ENCODE measurements at regions not wholly inside any gene's neighbourhood (a gene's known extent, or its start where the extent isn't known, plus 50 kb on each side); places are given as distances from the start of the nearest gene placed in this dataset.

- H3K9me3 ChIP-seq (ENCODE audit: control insufficient read depth in 4 of 4, insufficient read depth in 3 of 4, low read length in 3 of 4), result no peaks in the 10 kb centered on the region
- no peaks in the 10 kb centered on the region for H3K36me3 ChIP-seq (ENCODE audit: control insufficient read depth in 4 of 4, insufficient read depth in 4 of 4, low read length in 4 of 4)
- no peak overlapping the region for H3K9ac ChIP-seq (ENCODE audit: insufficient read depth in 1 of 2, low read length in 2 of 2)
- no peaks in the 10 kb centered on the region for H3K27me3 ChIP-seq (ENCODE audit: control insufficient read depth in 3 of 3, insufficient read depth in 3 of 3, low read length in 2 of 3)
- WGBS, 2 donors, result 90 to 94% methylated on average over 1 of the region's 1 CpG
- H3K27ac ChIP-seq (ENCODE audit: low read depth in 1 of 2, low read length in 1 of 2), result no peak overlapping the region
- TF ChIP-seq, protein P1, sequence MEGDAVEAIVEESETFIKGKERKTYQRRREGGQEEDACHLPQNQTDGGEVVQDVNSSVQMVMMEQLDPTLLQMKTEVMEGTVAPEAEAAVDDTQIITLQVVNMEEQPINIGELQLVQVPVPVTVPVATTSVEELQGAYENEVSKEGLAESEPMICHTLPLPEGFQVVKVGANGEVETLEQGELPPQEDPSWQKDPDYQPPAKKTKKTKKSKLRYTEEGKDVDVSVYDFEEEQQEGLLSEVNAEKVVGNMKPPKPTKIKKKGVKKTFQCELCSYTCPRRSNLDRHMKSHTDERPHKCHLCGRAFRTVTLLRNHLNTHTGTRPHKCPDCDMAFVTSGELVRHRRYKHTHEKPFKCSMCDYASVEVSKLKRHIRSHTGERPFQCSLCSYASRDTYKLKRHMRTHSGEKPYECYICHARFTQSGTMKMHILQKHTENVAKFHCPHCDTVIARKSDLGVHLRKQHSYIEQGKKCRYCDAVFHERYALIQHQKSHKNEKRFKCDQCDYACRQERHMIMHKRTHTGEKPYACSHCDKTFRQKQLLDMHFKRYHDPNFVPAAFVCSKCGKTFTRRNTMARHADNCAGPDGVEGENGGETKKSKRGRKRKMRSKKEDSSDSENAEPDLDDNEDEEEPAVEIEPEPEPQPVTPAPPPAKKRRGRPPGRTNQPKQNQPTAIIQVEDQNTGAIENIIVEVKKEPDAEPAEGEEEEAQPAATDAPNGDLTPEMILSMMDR (IDR thresholded peaks at IDR 0.05; ENCODE audit: control extremely low read depth, extremely low read depth), result no peak
- no peak for ATAC-seq (ENCODE audit: insufficient read depth, low FRiP score)
- peaks cover 0 to 1% (median 0%) of the 10 kb centered on the region in 5 donors for H3K4me1 ChIP-seq (ENCODE audit: control insufficient read depth in 5 of 5, insufficient read depth in 5 of 5, low read length in 5 of 5)
- no peak overlapping the region for H3K4me3 ChIP-seq
- no peak for DNase-seq
Measured at GRCh38 chr3:106089806-106090205, 221.0 kb upstream of the CBLB start.

- Histone ChIP-seq H3K4me1 (ENCODE audit: control insufficient read depth in 5 of 5, insufficient read depth in 5 of 5, low read length in 5 of 5) (no peaks in the 10 kb centered on the region), H3K27ac (ENCODE audit: low read depth in 1 of 2, low read length in 1 of 2) (no peak overlapping the region), H3K9me3 (ENCODE audit: control insufficient read depth in 4 of 4, insufficient read depth in 3 of 4, low read length in 3 of 4) (no peaks in the 10 kb centered on the region), H3K4me3 (no peak overlapping the region), H3K9ac (ENCODE audit: insufficient read depth in 1 of 2, low read length in 2 of 2) (no peak overlapping the region), H3K36me3 (ENCODE audit: control insufficient read depth in 4 of 4, insufficient read depth in 4 of 4, low read length in 4 of 4) (no peaks in the 10 kb centered on the region), H3K27me3 (ENCODE audit: control insufficient read depth in 3 of 3, insufficient read depth in 3 of 3, low read length in 2 of 3) (no peaks in the 10 kb centered on the region)
- 93 to 96% methylated on average over 2 of the region's 2 CpGs for WGBS, 2 donors
- ATAC-seq (ENCODE audit: insufficient read depth, low FRiP score) (no peak), DNase-seq (no peak)
- TF ChIP-seq, protein P1 (IDR thresholded peaks at IDR 0.05; ENCODE audit: control extremely low read depth, extremely low read depth), result no peak
Measured at GRCh38 chr3:106092792-106093191, 224.0 kb upstream of the CBLB start.

DNA sequence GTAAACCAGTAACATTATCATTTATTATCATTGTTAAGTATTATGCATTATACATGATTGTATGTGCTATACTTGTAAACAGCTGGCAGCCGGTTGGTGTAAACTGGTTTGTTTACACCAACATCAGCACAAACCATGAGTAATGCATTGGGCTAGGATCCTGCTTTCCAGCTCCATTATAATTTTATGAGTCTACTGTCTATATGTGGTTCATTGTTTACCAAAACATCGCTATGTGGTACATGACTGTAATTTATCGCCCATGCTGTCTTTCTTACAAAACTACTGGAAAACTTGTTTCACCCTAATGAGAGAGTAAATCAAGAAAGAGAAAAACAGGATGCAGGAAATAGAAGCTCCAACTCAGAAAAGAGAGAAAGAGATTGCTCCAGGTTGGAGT is 224.8 kb upstream of the CBLB start:
- Histone ChIP-seq H3K27me3 (ENCODE audit: control insufficient read depth in 3 of 3, insufficient read depth in 3 of 3, low read length in 2 of 3) (no peaks in the 10 kb centered on the region), H3K9me3 (ENCODE audit: control insufficient read depth in 4 of 4, insufficient read depth in 3 of 4, low read length in 3 of 4) (no peaks in the 10 kb centered on the region), H3K36me3 (ENCODE audit: control insufficient read depth in 4 of 4, insufficient read depth in 4 of 4, low read length in 4 of 4) (no peaks in the 10 kb centered on the region), H3K9ac (ENCODE audit: insufficient read depth in 1 of 2, low read length in 2 of 2) (no peak overlapping the region), H3K4me3 (no peak overlapping the region), H3K4me1 (ENCODE audit: control insufficient read depth in 5 of 5, insufficient read depth in 5 of 5, low read length in 5 of 5) (no peaks in the 10 kb centered on the region), H3K27ac (ENCODE audit: low read depth in 1 of 2, low read length in 1 of 2) (no peak overlapping the region)
- TF ChIP-seq, protein P1 (IDR thresholded peaks at IDR 0.05; ENCODE audit: control extremely low read depth, extremely low read depth), result no peak
- 95% methylated on average over 3 of the region's 3 CpGs for WGBS, 2 donors
- no peak for ATAC-seq (ENCODE audit: insufficient read depth, low FRiP score)
- DNase-seq, result no peak

DNA sequence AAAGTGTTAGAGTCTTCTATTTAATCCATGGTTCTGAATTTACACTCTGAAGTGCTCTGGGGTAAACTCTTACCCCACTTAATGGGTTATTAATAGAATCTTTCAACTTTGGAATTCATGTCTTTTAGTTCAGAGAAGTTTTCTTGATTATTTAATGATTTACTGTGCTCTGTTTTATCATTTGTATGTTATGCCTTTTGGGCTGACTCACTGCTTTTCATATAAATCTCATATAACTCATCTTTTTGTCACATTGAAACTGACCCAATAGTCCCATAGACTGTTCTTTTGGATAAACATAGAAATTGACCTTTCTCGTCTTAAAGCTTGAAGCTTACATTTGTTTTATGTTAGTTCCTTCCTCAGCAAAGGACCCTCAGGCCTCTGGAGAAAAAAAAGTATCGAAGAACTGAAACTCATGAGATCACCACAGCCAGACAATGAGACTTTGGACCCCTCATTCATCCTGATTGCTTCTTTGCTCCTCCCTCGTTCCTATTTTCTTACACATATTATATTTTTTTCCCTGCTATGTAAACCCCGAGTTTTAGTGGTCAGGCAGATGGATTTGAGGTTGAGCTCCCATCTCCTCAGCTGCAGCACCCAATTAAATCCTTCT is 229.1 kb upstream of the CBLB start:
- Histone ChIP-seq H3K9me3 (ENCODE audit: control insufficient read depth in 4 of 4, insufficient read depth in 3 of 4, low read length in 3 of 4) (peaks cover 0 to 5% (median under 1%) of the 10 kb centered on the region in 4 donors), H3K27ac (ENCODE audit: low read depth in 1 of 2, low read length in 1 of 2) (no peak overlapping the region), H3K36me3 (ENCODE audit: control insufficient read depth in 4 of 4, insufficient read depth in 4 of 4, low read length in 4 of 4) (no peaks in the 10 kb centered on the region), H3K9ac (ENCODE audit: insufficient read depth in 1 of 2, low read length in 2 of 2) (no peak overlapping the region), H3K4me3 (no peak overlapping the region), H3K4me1 (ENCODE audit: control insufficient read depth in 5 of 5, insufficient read depth in 5 of 5, low read length in 5 of 5) (no peaks in the 10 kb centered on the region), H3K27me3 (ENCODE audit: control insufficient read depth in 3 of 3, insufficient read depth in 3 of 3, low read length in 2 of 3) (no peaks in the 10 kb centered on the region)
- TF ChIP-seq, protein P1 (IDR thresholded peaks at IDR 0.05; ENCODE audit: control extremely low read depth, extremely low read depth), result no peak
- 67 to 83% methylated on average over 4 of the region's 4 CpGs for WGBS, 2 donors
- DNase-seq, result peak in 1 of 3 donors; percentile 25
- ATAC-seq (ENCODE audit: insufficient read depth, low FRiP score), result no peak
